ENCODE measurements at regions not wholly inside any gene's neighbourhood (a gene's known extent, or its start where the extent isn't known, plus 50 kb on each side); places are given as distances from the start of the nearest gene placed in this dataset.

DNA sequence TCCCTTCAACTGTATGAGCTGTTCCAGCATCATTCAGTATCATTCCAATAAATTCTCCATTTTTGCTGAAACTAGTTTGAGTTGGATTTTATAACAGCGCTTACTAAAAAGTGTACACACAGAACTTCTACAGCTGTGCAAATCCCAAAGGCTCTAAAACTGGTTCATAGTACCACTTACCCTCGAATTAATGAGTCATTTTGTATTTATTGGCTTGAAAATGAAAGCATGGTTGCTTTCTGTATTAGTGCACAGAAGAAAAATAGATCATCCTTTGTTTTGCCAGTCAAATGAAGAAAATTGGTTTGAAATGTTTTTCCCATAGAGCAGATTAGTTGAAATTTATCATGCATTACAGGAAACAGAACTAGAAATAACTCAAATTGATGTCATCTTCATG lies 268.3 kb upstream of the CPNE8 start (continued):
- TF ChIP-seq, protein P1, sequence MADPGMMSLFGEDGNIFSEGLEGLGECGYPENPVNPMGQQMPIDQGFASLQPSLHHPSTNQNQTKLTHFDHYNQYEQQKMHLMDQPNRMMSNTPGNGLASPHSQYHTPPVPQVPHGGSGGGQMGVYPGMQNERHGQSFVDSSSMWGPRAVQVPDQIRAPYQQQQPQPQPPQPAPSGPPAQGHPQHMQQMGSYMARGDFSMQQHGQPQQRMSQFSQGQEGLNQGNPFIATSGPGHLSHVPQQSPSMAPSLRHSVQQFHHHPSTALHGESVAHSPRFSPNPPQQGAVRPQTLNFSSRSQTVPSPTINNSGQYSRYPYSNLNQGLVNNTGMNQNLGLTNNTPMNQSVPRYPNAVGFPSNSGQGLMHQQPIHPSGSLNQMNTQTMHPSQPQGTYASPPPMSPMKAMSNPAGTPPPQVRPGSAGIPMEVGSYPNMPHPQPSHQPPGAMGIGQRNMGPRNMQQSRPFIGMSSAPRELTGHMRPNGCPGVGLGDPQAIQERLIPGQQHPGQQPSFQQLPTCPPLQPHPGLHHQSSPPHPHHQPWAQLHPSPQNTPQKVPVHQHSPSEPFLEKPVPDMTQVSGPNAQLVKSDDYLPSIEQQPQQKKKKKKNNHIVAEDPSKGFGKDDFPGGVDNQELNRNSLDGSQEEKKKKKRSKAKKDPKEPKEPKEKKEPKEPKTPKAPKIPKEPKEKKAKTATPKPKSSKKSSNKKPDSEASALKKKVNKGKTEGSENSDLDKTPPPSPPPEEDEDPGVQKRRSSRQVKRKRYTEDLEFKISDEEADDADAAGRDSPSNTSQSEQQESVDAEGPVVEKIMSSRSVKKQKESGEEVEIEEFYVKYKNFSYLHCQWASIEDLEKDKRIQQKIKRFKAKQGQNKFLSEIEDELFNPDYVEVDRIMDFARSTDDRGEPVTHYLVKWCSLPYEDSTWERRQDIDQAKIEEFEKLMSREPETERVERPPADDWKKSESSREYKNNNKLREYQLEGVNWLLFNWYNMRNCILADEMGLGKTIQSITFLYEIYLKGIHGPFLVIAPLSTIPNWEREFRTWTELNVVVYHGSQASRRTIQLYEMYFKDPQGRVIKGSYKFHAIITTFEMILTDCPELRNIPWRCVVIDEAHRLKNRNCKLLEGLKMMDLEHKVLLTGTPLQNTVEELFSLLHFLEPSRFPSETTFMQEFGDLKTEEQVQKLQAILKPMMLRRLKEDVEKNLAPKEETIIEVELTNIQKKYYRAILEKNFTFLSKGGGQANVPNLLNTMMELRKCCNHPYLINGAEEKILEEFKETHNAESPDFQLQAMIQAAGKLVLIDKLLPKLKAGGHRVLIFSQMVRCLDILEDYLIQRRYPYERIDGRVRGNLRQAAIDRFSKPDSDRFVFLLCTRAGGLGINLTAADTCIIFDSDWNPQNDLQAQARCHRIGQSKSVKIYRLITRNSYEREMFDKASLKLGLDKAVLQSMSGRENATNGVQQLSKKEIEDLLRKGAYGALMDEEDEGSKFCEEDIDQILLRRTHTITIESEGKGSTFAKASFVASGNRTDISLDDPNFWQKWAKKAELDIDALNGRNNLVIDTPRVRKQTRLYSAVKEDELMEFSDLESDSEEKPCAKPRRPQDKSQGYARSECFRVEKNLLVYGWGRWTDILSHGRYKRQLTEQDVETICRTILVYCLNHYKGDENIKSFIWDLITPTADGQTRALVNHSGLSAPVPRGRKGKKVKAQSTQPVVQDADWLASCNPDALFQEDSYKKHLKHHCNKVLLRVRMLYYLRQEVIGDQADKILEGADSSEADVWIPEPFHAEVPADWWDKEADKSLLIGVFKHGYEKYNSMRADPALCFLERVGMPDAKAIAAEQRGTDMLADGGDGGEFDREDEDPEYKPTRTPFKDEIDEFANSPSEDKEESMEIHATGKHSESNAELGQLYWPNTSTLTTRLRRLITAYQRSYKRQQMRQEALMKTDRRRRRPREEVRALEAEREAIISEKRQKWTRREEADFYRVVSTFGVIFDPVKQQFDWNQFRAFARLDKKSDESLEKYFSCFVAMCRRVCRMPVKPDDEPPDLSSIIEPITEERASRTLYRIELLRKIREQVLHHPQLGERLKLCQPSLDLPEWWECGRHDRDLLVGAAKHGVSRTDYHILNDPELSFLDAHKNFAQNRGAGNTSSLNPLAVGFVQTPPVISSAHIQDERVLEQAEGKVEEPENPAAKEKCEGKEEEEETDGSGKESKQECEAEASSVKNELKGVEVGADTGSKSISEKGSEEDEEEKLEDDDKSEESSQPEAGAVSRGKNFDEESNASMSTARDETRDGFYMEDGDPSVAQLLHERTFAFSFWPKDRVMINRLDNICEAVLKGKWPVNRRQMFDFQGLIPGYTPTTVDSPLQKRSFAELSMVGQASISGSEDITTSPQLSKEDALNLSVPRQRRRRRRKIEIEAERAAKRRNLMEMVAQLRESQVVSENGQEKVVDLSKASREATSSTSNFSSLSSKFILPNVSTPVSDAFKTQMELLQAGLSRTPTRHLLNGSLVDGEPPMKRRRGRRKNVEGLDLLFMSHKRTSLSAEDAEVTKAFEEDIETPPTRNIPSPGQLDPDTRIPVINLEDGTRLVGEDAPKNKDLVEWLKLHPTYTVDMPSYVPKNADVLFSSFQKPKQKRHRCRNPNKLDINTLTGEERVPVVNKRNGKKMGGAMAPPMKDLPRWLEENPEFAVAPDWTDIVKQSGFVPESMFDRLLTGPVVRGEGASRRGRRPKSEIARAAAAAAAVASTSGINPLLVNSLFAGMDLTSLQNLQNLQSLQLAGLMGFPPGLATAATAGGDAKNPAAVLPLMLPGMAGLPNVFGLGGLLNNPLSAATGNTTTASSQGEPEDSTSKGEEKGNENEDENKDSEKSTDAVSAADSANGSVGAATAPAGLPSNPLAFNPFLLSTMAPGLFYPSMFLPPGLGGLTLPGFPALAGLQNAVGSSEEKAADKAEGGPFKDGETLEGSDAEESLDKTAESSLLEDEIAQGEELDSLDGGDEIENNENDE (IDR thresholded peaks at IDR 0.05; ENCODE audit: insufficient replicate concordance, low read length) = no peak
- TF ChIP-seq KDM5A (IDR thresholded peaks at IDR 0.05; ENCODE audit: low read length) (no peak), KDM4A (IDR thresholded peaks at IDR 0.05; ENCODE audit: low read depth, low read length, severe bottlenecking) (no peak), JUN (IDR thresholded peaks at IDR 0.05; ENCODE audit: low read depth, low read length) (no peak)
